K562 (cell line): ENCODE measurements at regions not wholly inside any gene's neighbourhood (a gene's known extent, or its start where the extent isn't known, plus 50 kb on each side); places are given as distances from the start of the nearest gene placed in this dataset.

Source experiments
- ATAC-seq: fragments of 200-7000 bp; cut with Tn5 transposase; 3 replicates; pipeline ENCODE4 v1.9.1; 2020; ENCODE audit warnings: moderate library complexity
- BruUV-seq: library from RNA; stranded (reverse); fragments of 400-500 nt; replicated peaks from 2 replicates; lab custom pipeline; 2021; lab: Mats Ljungman, UMichigan
- CTCF ChIA-PET: fragments of 300-600 bp; formaldehyde crosslinking; extraction: SDS; loops from one replicate; lab custom pipeline; 2021; ENCODE audit warnings: low intra/inter-chr PET ratio; lab: Yijun Ruan, JAX
- POLR2A ChIA-PET: fragments of 300-600, 350-650 bp; sonication (Branson Sonifier 250); formaldehyde crosslinking; extraction: SDS; loops from one replicate; lab custom pipeline; 2021; ENCODE audit warnings: antibody characterized with exemption, inconsistent platforms; lab: Yijun Ruan, JAX
- DNase-seq, 4 experiments: peaks; one replicate each; pipeline versions ENCODE4 v3.0.0 to v3.0.0-alpha.2; 2011 to 2018; ENCODE audit warnings: low spot score in 3 of 4, mixed read lengths in 3 of 4; ENCODE audit errors: extremely low read depth in 1 of 4
- FAIRE-seq: peaks from 2 replicates; lab custom pipeline; 2011; peaks lifted over from hg19 to GRCh38; lab: Jason Lieb, UNC
- H2AFZ ChIP-seq: 2 replicates; pipeline ENCODE4 v1.6.0; 2011; ENCODE audit warnings: low read depth, low read length, control low read depth, inconsistent platforms
- H3K27ac ChIP-seq: fragments of 200-600 bp; 3 replicates; pipeline ENCODE4 v1.8.0; 2011; ENCODE audit warnings: low read depth, mild to moderate bottlenecking, control low read depth, inconsistent platforms, low read length, moderate library complexity, mixed read lengths; ENCODE audit errors: extremely low read depth
- H3K27me3 ChIP-seq, 2 experiments: fragments of 300-600 bp in 1 of 2; 2 replicates in 1 of 2; 3 replicates in 1 of 2; pipeline versions ENCODE4 v1.6.0 to v1.8.0; 2011; ENCODE audit warnings: inconsistent platforms in 2 of 2, low read length in 2 of 2, mild to moderate bottlenecking in 1 of 2, mixed read lengths in 1 of 2, moderate library complexity in 1 of 2; ENCODE audit not compliant: control insufficient read depth in 2 of 2, insufficient read depth in 2 of 2
- H3K36me3 ChIP-seq: fragments of 300-600 bp; 3 replicates; pipeline ENCODE4 v1.8.0; 2011; ENCODE audit warnings: mild to moderate bottlenecking, low read length, inconsistent platforms; ENCODE audit not compliant: control insufficient read depth, insufficient read depth
- H3K4me1 ChIP-seq, 2 experiments: fragments of 200-600 bp in 1 of 2; replicated peaks in 1 of 2; 2 replicates in 1 of 2; 3 replicates in 1 of 2; pipeline versions ENCODE4 v1.5.1 to v1.8.0; 2011; ENCODE audit warnings: inconsistent platforms in 2 of 2, low read length in 2 of 2, mild to moderate bottlenecking in 1 of 2, mixed read lengths in 1 of 2, moderate library complexity in 1 of 2; ENCODE audit not compliant: control insufficient read depth in 2 of 2, insufficient read depth in 2 of 2
- H3K4me2 ChIP-seq: 2 replicates; pipeline ENCODE4 v1.6.1; 2011; ENCODE audit warnings: low read length, control low read depth, inconsistent platforms, mixed read lengths; ENCODE audit not compliant: insufficient read depth
- H3K4me3 ChIP-seq: fragments of 200-600 bp; sonication (generic), shearing (Covaris generic); 2 replicates; pipeline ENCODE4 v1.5.1; 2016; ENCODE audit warnings: control low read depth, inconsistent platforms
- H3K79me2 ChIP-seq: fragments of 200-600 bp; 3 replicates; pipeline ENCODE4 v1.8.0; 2011; ENCODE audit warnings: low read length, inconsistent platforms; ENCODE audit not compliant: control insufficient read depth, insufficient read depth
- H3K9ac ChIP-seq, 2 experiments: 2 replicates each; pipeline versions ENCODE4 v1.6.0 to v1.6.1; 2011; ENCODE audit warnings: low read depth in 2 of 2, low read length in 2 of 2, control low read depth in 1 of 2, inconsistent platforms in 1 of 2, mild to moderate bottlenecking in 1 of 2, mixed read lengths in 1 of 2; ENCODE audit not compliant: insufficient read depth in 1 of 2
- H3K9me1 ChIP-seq: one replicate; pipeline ENCODE4 v1.6.0; 2011; ENCODE audit warnings: inconsistent platforms, mild to moderate bottlenecking, low read length, moderate library complexity; ENCODE audit not compliant: control insufficient read depth, insufficient read depth
- H3K9me3 ChIP-seq: replicated peaks from 2 replicates; pipeline ENCODE4 v1.5.1; 2011; ENCODE audit warnings: low read depth, low read length, inconsistent platforms; ENCODE audit not compliant: control insufficient read depth, insufficient read depth
- H4K20me1 ChIP-seq: replicated peaks from 2 replicates; pipeline ENCODE4 v1.6.1; 2011; ENCODE audit warnings: low read length, inconsistent platforms, mixed read lengths; ENCODE audit not compliant: control insufficient read depth, insufficient read depth
- E2F3 ChIP-seq: fragments of 250-450 bp; sonication (Bioruptor Pico); IDR thresholded peaks from 2 replicates; pipeline ENCODE4 v1.4.0; 2020; ENCODE audit warnings: mild to moderate bottlenecking
- E4F1 ChIP-seq: fragments of 250-450 bp; sonication (Bioruptor Pico); IDR thresholded peaks from 2 replicates; pipeline ENCODE4 v1.5.0; 2021; ENCODE audit warnings: mild to moderate bottlenecking, borderline replicate concordance
- FOXA1 ChIP-seq: fragments of 450-650 bp; IDR thresholded peaks from 2 replicates; pipeline ENCODE4 v1.6.1; 2016; ENCODE audit warnings: mild to moderate bottlenecking, borderline replicate concordance
- HIVEP1 ChIP-seq: fragments of 250-450 bp; sonication (Bioruptor Pico); IDR thresholded peaks from 2 replicates; pipeline ENCODE4 v1.4.0; 2020; ENCODE audit warnings: mild to moderate bottlenecking
- RAD21 ChIP-seq, 2 experiments: fragments of 250-450 bp in 1 of 2; fragments of 450-650 bp in 1 of 2; sonication (Bioruptor Pico) in 1 of 2; formaldehyde crosslinking in 1 of 2; IDR thresholded peaks in 1 of 2; conservative IDR thresholded peaks in 1 of 2; 2 replicates each; pipeline versions ENCODE4 v1.4.0 to v1.8.0; 2020 to 2022; ENCODE audit warnings: mild to moderate bottlenecking in 2 of 2, moderate library complexity in 1 of 2
- SIN3A ChIP-seq, 2 experiments: fragments of 150-350 bp in 1 of 2; IDR thresholded peaks; 2 replicates each; pipeline ENCODE4 v1.6.1; 2011 to 2016; ENCODE audit warnings: borderline replicate concordance in 2 of 2, low read depth in 2 of 2, low read length in 2 of 2, mild to moderate bottlenecking in 2 of 2, moderate library complexity in 2 of 2; ENCODE audit not compliant: control insufficient read depth in 1 of 2
- SP2 ChIP-seq: IDR thresholded peaks from 2 replicates; pipeline ENCODE4 v1.6.1; 2011; ENCODE audit warnings: mild to moderate bottlenecking, low read depth, low read length, moderate library complexity; ENCODE audit not compliant: poor library complexity, severe bottlenecking; ENCODE audit errors: extremely low read depth
- SUPT5H ChIP-seq: fragments of 450-650 bp; IDR thresholded peaks from 2 replicates; pipeline ENCODE4 v1.6.1; 2016
- THRAP3 ChIP-seq: fragments of 450-650 bp; IDR thresholded peaks from 2 replicates; pipeline ENCODE4 v1.6.1; 2016; ENCODE audit warnings: mild to moderate bottlenecking, inconsistent platforms, borderline replicate concordance
- ZNF431 ChIP-seq: sonication (generic); formaldehyde crosslinking; IDR thresholded peaks from 2 replicates; pipeline ENCODE4 v1.8.0; 2022; ENCODE audit warnings: mild to moderate bottlenecking, missing genetic modification reagents
- ZNF699 ChIP-seq: fragments of 250-450 bp; sonication (Bioruptor Pico); IDR thresholded peaks from 2 replicates; pipeline ENCODE4 v1.8.0; 2021; ENCODE audit warnings: mild to moderate bottlenecking, moderate library complexity; ENCODE audit not compliant: insufficient replicate concordance
- ZNF77 ChIP-seq: fragments of 250-450 bp; sonication (Bioruptor Pico); IDR thresholded peaks from 2 replicates; pipeline ENCODE4 v1.5.0; 2020
- ZZZ3 ChIP-seq: fragments of 450-650 bp; IDR thresholded peaks from 2 replicates; pipeline ENCODE4 v1.6.1; 2016; ENCODE audit warnings: antibody characterized with exemption, mild to moderate bottlenecking, moderate library complexity
- WGBS: fragments of 100-300 bp; shearing (Covaris generic); methylation state at CpG from one replicate; pipeline ENCODE4 v1.1.6; 2016; ENCODE audit warnings: low coverage, mixed read lengths; ENCODE audit not compliant: insufficient coverage; ENCODE audit errors: missing lambda C conversion rate; 5-methylcytosine and 5-hydroxymethylcytosine counted together
- in situ Hi-C: fragments of 300-500 bp; cut with MboI; formaldehyde crosslinking; loops from 4 replicates; pipeline ENCODE4 v1.15.0; 2018; ENCODE audit warnings: inconsistent platforms, mixed read lengths
- intact Hi-C: fragments of 100-400 bp; cut with micrococcal nuclease; formaldehyde crosslinking; loops from 2 replicates; pipeline ENCODE4 v1.14.2; 2022

GRCh38 chr11:91435694-91436395, 788.8 kb upstream of the FAT3 start:
- no peak for TF ChIP-seq HIVEP1 (CRISPR knock-in tag)
- peak in 1 of 2 experiments; percentile 43; a peak in 2 of 4 replicates for TF ChIP-seq RAD21 (CRISPR knock-in tag; conservative IDR thresholded peaks at IDR 0.05 in 1 of 2, IDR thresholded peaks at IDR 0.05 in 1 of 2)
- TF ChIP-seq SUPT5H: no peak
- no peaks in the 10 kb centered on the region for H3K79me2 ChIP-seq
- POLR2A ChIA-PET: no interaction called here

GRCh38 chr11:91433284-91434010, 791.2 kb upstream of the FAT3 start:
- H3K79me2 ChIP-seq: no peaks in the 10 kb centered on the region
- H3K4me1 ChIP-seq: no peaks in the 10 kb centered on the region
- intact Hi-C loops (no loop called here), in situ Hi-C loops (no loop called here)
- H3K36me3 ChIP-seq: no peaks in the 10 kb centered on the region
- ChIA-PET POLR2A (interaction anchor here (0.6 kb wide), 1 partner anchor 1641 kb away, joined by 3 read pairs; no protein-coding TSS in a partner anchor), CTCF (no interaction called here)
- BruUV-seq: no TSS peak
- no peak for ATAC-seq
- H3K9me3 ChIP-seq: no peaks in the 10 kb centered on the region
- H2AFZ ChIP-seq: no peak overlapping the region
- WGBS: 0% methylated on average over 8 of the region's 8 CpGs
- no peak overlapping the region for H3K27ac ChIP-seq
- no peak for DNase-seq
- H4K20me1 ChIP-seq: no peaks in the 10 kb centered on the region
- FAIRE-seq: no peak
- no peak overlapping the region for H3K9ac ChIP-seq
- H3K9me1 ChIP-seq: no peaks in the 10 kb centered on the region
- no peak overlapping the region for H3K4me2 ChIP-seq
- no peak overlapping the region for H3K4me3 ChIP-seq
- H3K27me3 ChIP-seq: no peaks in the 10 kb centered on the region
- TF ChIP-seq THRAP3: no peak
- TF ChIP-seq ZNF431 (CRISPR knock-in tag): no peak
- TF ChIP-seq SP2: no peak
- no peak for TF ChIP-seq FOXA1
- TF ChIP-seq E2F3 (CRISPR knock-in tag): no peak
- TF ChIP-seq E4F1 (CRISPR knock-in tag): no peak
- TF ChIP-seq SIN3A (IDR thresholded peaks at IDR 0.05; ENCODE audit: borderline replicate concordance in 2 of 2, control insufficient read depth in 1 of 2, low read depth in 2 of 2, low read length in 2 of 2): no peak
- TF ChIP-seq ZZZ3: no peak
- TF ChIP-seq ZNF77: no peak
- TF ChIP-seq ZNF699 (CRISPR knock-in tag): no peak

More at GRCh38 chr11:91435694-91436395, 788.8 kb upstream of the FAT3 start:
- Histone ChIP-seq H3K27me3 (no peaks in the 10 kb centered on the region), H4K20me1 (no peaks in the 10 kb centered on the region), H3K9me1 (no peaks in the 10 kb centered on the region), H3K9ac (no peak overlapping the region), H3K9me3 (no peaks in the 10 kb centered on the region), H3K27ac (no peak overlapping the region), H3K4me3 (no peak overlapping the region), H2AFZ (no peak overlapping the region), H3K4me1 (no peaks in the 10 kb centered on the region), H3K36me3 (no peaks in the 10 kb centered on the region), H3K4me2 (no peak overlapping the region)
- DNase-seq: no peak
- intact Hi-C loops: no loop called here
- no peak for FAIRE-seq
- no peak for ATAC-seq
- in situ Hi-C loops: no loop called here
- CTCF ChIA-PET: no interaction called here
- 1% methylated on average over 7 of the region's 7 CpGs for WGBS
- no TSS peak for BruUV-seq
